A549 (cell line): ENCODE measurements at regions not wholly inside any gene's neighbourhood (a gene's known extent, or its start where the extent isn't known, plus 50 kb on each side); places are given as distances from the start of the nearest gene placed in this dataset.

Experiments used
- ATAC-seq, 2 experiments: fragments of 200-7000 bp in 1 of 2; fragments of >200 bp in 1 of 2; cut with Nextera tagmentation in 1 of 2; cut with Tn5 transposase in 1 of 2; 3 replicates each; pipeline versions ENCODE4 v1.8.0 to v1.9.1; 2018 to 2020; ENCODE audit warnings: mild to moderate bottlenecking in 1 of 2, moderate library complexity in 1 of 2
- CTCF ChIA-PET: fragments of 300-600 bp; sonication (Branson Sonifier 250); formaldehyde crosslinking; extraction: SDS; loops from one replicate; lab custom pipeline; 2021; ENCODE audit warnings: antibody characterized with exemption, inconsistent platforms; lab: Yijun Ruan, JAX
- POLR2A ChIA-PET: fragments of 350-600 bp; formaldehyde crosslinking; extraction: SDS; loops from one replicate; lab custom pipeline; 2021; ENCODE audit warnings: antibody characterized with exemption, inconsistent platforms; lab: Yijun Ruan, JAX
- DNase-seq, 2 experiments: peaks; one replicate each; pipeline versions ENCODE4 v3.0.0 to v3.0.0-alpha.2; 2011 to 2016; ENCODE audit warnings: low read depth in 1 of 2, low spot score in 1 of 2
- FAIRE-seq: peaks from 2 replicates; lab custom pipeline; 2011; peaks lifted over from hg19 to GRCh38; lab: Jason Lieb, UNC
- H3K27ac ChIP-seq, 2 experiments: fragments of >200 bp; sonication (Bioruptor Twin); formaldehyde crosslinking; 3 replicates each; pipeline ENCODE4 v1.5.1; 2016 to 2017
- H3K4me1 ChIP-seq: fragments of >200 bp; sonication (Bioruptor Twin); formaldehyde crosslinking; 3 replicates; pipeline ENCODE4 v1.6.1; 2016
- H3K4me2 ChIP-seq: fragments of >200 bp; sonication (Bioruptor Twin); formaldehyde crosslinking; 3 replicates; pipeline ENCODE4 v1.6.1; 2016
- H3K4me3 ChIP-seq: fragments of >200 bp; sonication (Bioruptor Twin); formaldehyde crosslinking; 3 replicates; pipeline ENCODE4 v1.5.1; 2016
- H3K9me3 ChIP-seq: fragments of >200 bp; sonication (Bioruptor Twin); formaldehyde crosslinking; 3 replicates; pipeline ENCODE4 v1.6.1; 2016
- CBX8 ChIP-seq: fragments of 200-600 bp; sonication (generic); IDR thresholded peaks from 2 replicates; pipeline ENCODE4 v1.6.1; 2016
- CEBPB ChIP-seq, 2 experiments: fragments of >200 bp in 1 of 2; sonication (Bioruptor Twin) in 1 of 2; formaldehyde crosslinking in 1 of 2; IDR thresholded peaks; 2 replicates each; pipeline ENCODE4 v1.6.1; 2012 to 2016
- CHD4 ChIP-seq: fragments of 200-600 bp; sonication (generic); IDR thresholded peaks from 2 replicates; pipeline ENCODE4 v1.6.1; 2016; ENCODE audit warnings: antibody characterized with exemption, mild to moderate bottlenecking, borderline replicate concordance
- E2F6 ChIP-seq: IDR thresholded peaks from 2 replicates; pipeline ENCODE4 v1.6.1; 2012; ENCODE audit warnings: low read depth, borderline replicate concordance
- EP300 ChIP-seq, 2 experiments: fragments of >200 bp; sonication (Bioruptor Twin); formaldehyde crosslinking; IDR thresholded peaks; 2 replicates in 1 of 2; 3 replicates in 1 of 2; pipeline ENCODE4 v1.6.1; 2016 to 2017
- FOSB ChIP-seq: fragments of 250-450 bp; sonication (Bioruptor Pico); IDR thresholded peaks from 2 replicates; pipeline ENCODE4 v1.5.0; 2020; ENCODE audit warnings: mild to moderate bottlenecking, moderate library complexity
- HOXA7 ChIP-seq: fragments of 250-450 bp; sonication (Bioruptor Pico); IDR thresholded peaks from 2 replicates; pipeline ENCODE4 v1.5.0; 2020; ENCODE audit warnings: mild to moderate bottlenecking, moderate library complexity
- JUNB ChIP-seq: fragments of >200 bp; sonication (Bioruptor Twin); formaldehyde crosslinking; IDR thresholded peaks from 2 replicates; pipeline ENCODE4 v1.6.1; 2016
- KDM1A ChIP-seq: fragments of 200-600 bp; sonication (generic); IDR thresholded peaks from 2 replicates; pipeline ENCODE4 v1.6.1; 2016; ENCODE audit warnings: low read depth, mild to moderate bottlenecking
- MAFK ChIP-seq: fragments of 450-650 bp; IDR thresholded peaks from 2 replicates; pipeline ENCODE4 v1.6.1; 2014; ENCODE audit not compliant: partially characterized antibody
- MAX ChIP-seq: IDR thresholded peaks from 2 replicates; pipeline ENCODE4 v1.6.1; 2012
- NFE2L2 ChIP-seq: fragments of 150-350 bp; conservative IDR thresholded peaks from 2 replicates; pipeline ENCODE4 v1.6.1; 2014; ENCODE audit warnings: low read length
- NPAS2 ChIP-seq: fragments of 250-450 bp; sonication (Bioruptor Pico); IDR thresholded peaks from 2 replicates; pipeline ENCODE4 v1.8.0; 2022; ENCODE audit warnings: mild to moderate bottlenecking, moderate library complexity, borderline replicate concordance
- PBX3 ChIP-seq: IDR thresholded peaks from 2 replicates; pipeline ENCODE4 v1.6.1; 2012
- PHF8 ChIP-seq: fragments of 200-600 bp; sonication (generic); IDR thresholded peaks from 2 replicates; pipeline ENCODE4 v1.6.1; 2016; ENCODE audit warnings: low read depth, mild to moderate bottlenecking, antibody characterized with exemption, moderate library complexity, borderline replicate concordance
- RARB ChIP-seq: fragments of 250-450 bp; sonication (Bioruptor Pico); IDR thresholded peaks from 2 replicates; pipeline ENCODE4 v1.8.0; 2021; ENCODE audit warnings: mild to moderate bottlenecking, moderate library complexity
- RNF2 ChIP-seq: fragments of 200-600 bp; sonication (generic); IDR thresholded peaks from 2 replicates; pipeline ENCODE4 v1.6.1; 2016; ENCODE audit warnings: low read depth, mild to moderate bottlenecking, antibody characterized with exemption, moderate library complexity, borderline replicate concordance
- SREBF2 ChIP-seq: fragments of 450-650 bp; IDR thresholded peaks from 2 replicates; pipeline ENCODE4 v1.6.1; 2014; ENCODE audit warnings: mild to moderate bottlenecking, moderate library complexity
- TP53 ChIP-seq: fragments of 250-450 bp; sonication (Bioruptor Pico); IDR thresholded peaks from 2 replicates; pipeline ENCODE4 v1.5.0; 2021; ENCODE audit warnings: mild to moderate bottlenecking, moderate library complexity
- ZFP36 ChIP-seq: fragments of 450-650 bp; IDR thresholded peaks from 2 replicates; pipeline ENCODE4 v1.6.1; 2014; ENCODE audit warnings: borderline replicate concordance; ENCODE audit not compliant: partially characterized antibody
- WGBS: methylation state at CpG from one replicate; pipeline ENCODE4 v1.1.6; 2017; ENCODE audit errors: missing lambda C conversion rate; 5-methylcytosine and 5-hydroxymethylcytosine counted together
- TF ChIP-seq, protein P1 (sequence below): fragments of >200 bp; sonication (Bioruptor Twin); formaldehyde crosslinking; IDR thresholded peaks from 3 replicates; pipeline ENCODE4 v1.6.1; 2016
- TF ChIP-seq, protein P2 (sequence below): fragments of >200 bp; sonication (Bioruptor Twin); formaldehyde crosslinking; IDR thresholded peaks from 3 replicates; pipeline ENCODE4 v1.5.1; 2016

DNA sequence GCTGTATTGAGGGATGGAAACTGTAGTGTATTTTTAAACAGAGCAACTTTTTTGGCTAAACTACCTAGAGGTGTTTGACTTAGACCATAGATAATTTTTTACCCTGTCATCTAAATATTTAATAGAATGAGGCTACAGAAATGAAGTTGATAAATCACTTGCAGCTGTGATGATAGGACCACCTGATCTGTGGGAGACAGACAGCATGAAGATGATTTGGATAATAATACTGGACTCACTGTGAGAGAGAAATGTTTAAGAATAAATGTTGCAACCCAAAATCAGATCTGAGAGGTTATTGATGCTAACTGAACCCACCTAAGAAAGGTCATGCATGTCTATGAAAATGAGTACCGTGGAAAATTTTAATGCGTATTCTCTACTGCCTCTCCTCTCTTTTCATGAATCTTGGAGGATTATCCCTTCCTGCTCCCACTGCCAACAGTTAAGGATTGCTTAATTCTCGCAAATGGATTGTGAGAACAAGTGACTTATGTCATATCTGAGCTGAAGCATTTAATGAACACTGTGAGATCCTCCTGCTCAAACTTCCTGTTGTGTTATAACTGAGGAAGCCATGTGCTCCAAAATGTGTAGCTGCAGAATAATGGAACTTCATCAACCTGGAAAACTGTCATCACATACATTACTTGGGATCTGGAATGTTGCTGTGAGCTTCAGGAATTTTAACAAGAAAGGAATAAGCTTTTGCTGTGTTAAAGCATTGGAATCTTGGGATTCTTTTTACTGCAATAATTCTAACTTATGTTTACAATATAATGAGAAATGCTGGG, 617.9 kb upstream of the CDH18 start:
- ChIA-PET CTCF (no interaction called here), POLR2A (no interaction called here)
- Histone ChIP-seq H3K9me3 (peaks cover 4% of the 10 kb centered on the region; the same call in 1 of the 3 replicates), H3K4me1 (peaks cover 10% of the 10 kb centered on the region), H3K27ac (no peak overlapping the region), H3K4me2 (no peak overlapping the region)
- FAIRE-seq: no peak
- DNase-seq: no peak
- WGBS: 68% methylated on average over 3 of the region's 3 CpGs
- ATAC-seq: no peak
- TF ChIP-seq EP300 (IDR thresholded peaks at IDR 0.05): no peak
- TF ChIP-seq RNF2: no peak
- TF ChIP-seq JUNB: no peak
- no peak for TF ChIP-seq NPAS2 (CRISPR knock-in tag)
- TF ChIP-seq NFE2L2: no peak
- no peak for TF ChIP-seq ZFP36
- TF ChIP-seq, all 56 proteins: peak for 0
- no peak overlapping the region for H3K4me3 ChIP-seq

- POLR2A ChIA-PET: no interaction called here
- Histone ChIP-seq H3K4me3 (no peak overlapping the region), H3K27ac (no peak overlapping the region), H3K4me2 (no peak overlapping the region), H3K4me1 (peaks cover 10% of the 10 kb centered on the region), H3K9me3 (peaks cover 4% of the 10 kb centered on the region; the same call in 1 of the 3 replicates)
- no peak for ATAC-seq
- WGBS: 82% methylated on average over 7 of the region's 8 CpGs
- no peak for FAIRE-seq
- DNase-seq: no peak
- CTCF ChIA-PET: no interaction called here
- TF ChIP-seq RARB (CRISPR knock-in tag) (no peak), E2F6 (no peak), PBX3 (no peak), SREBF2 (no peak), CBX8 (no peak), TP53 (CRISPR knock-in tag) (no peak), PHF8 (no peak), KDM1A (no peak), JUNB (no peak), HOXA7 (CRISPR knock-in tag) (no peak), RNF2 (no peak), MAX (no peak), FOSB (no peak), CHD4 (no peak), MAFK (no peak), CEBPB (IDR thresholded peaks at IDR 0.05) (no peak)
- TF ChIP-seq, protein P1, sequence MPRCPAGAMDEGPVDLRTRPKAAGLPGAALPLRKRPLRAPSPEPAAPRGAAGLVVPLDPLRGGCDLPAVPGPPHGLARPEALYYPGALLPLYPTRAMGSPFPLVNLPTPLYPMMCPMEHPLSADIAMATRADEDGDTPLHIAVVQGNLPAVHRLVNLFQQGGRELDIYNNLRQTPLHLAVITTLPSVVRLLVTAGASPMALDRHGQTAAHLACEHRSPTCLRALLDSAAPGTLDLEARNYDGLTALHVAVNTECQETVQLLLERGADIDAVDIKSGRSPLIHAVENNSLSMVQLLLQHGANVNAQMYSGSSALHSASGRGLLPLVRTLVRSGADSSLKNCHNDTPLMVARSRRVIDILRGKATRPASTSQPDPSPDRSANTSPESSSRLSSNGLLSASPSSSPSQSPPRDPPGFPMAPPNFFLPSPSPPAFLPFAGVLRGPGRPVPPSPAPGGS: no peak
- TF ChIP-seq, protein P2, sequence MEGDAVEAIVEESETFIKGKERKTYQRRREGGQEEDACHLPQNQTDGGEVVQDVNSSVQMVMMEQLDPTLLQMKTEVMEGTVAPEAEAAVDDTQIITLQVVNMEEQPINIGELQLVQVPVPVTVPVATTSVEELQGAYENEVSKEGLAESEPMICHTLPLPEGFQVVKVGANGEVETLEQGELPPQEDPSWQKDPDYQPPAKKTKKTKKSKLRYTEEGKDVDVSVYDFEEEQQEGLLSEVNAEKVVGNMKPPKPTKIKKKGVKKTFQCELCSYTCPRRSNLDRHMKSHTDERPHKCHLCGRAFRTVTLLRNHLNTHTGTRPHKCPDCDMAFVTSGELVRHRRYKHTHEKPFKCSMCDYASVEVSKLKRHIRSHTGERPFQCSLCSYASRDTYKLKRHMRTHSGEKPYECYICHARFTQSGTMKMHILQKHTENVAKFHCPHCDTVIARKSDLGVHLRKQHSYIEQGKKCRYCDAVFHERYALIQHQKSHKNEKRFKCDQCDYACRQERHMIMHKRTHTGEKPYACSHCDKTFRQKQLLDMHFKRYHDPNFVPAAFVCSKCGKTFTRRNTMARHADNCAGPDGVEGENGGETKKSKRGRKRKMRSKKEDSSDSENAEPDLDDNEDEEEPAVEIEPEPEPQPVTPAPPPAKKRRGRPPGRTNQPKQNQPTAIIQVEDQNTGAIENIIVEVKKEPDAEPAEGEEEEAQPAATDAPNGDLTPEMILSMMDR: no peak
- TF ChIP-seq, all 56 proteins: peak for 0
Measured at GRCh38 chr5:20604992-20605391, 617.0 kb upstream of the CDH18 start.
